Globus pallidus (tissue), 1 donor: ENCODE measurements at regions not wholly inside any gene's neighbourhood (a gene's known extent, or its start where the extent isn't known, plus 50 kb on each side); places are given as distances from the start of the nearest gene placed in this dataset.
"Not testable (repeated sequence)": the region's sequence is repeated elsewhere in the genome, so short reads cannot be mapped to it uniquely, and the experiment has no call there.

ENCODE experiments used
- DNase-seq: peaks from one replicate; pipeline ENCODE4 v3.0.0-alpha.2; 2015; ENCODE audit warnings: low spot score

- no peak for DNase-seq
Observed at GRCh38 chr4:63233671-63234070, 1175.6 kb downstream of the TECRL start.

- no peak for DNase-seq
Observed at GRCh38 chr4:63232058-63232457, 1177.2 kb downstream of the TECRL start.

- no peak for DNase-seq
Observed at GRCh38 chr4:63226229-63226628, 1183.0 kb downstream of the TECRL start.

- no peak for DNase-seq
Observed at GRCh38 chr4:63222466-63222865, 1186.8 kb downstream of the TECRL start.

GRCh38 chr4:63221477-63221876 lies 1187.8 kb downstream of the TECRL start:
- DNase-seq: no peak

- no peak for DNase-seq
Observed at GRCh38 chr4:63218856-63219255, 1190.4 kb downstream of the TECRL start.

- no peak for DNase-seq
Observed at GRCh38 chr4:63214076-63214475, 1195.2 kb downstream of the TECRL start.

- DNase-seq: no peak
Observed at GRCh38 chr4:63211776-63212479, 1197.3 kb downstream of the TECRL start.

- no peak for DNase-seq
Observed at GRCh38 chr4:63211375-63211774, 1197.9 kb downstream of the TECRL start.

- DNase-seq: not testable (repeated sequence)
Observed at GRCh38 chr4:63193029-63193428, 1216.2 kb downstream of the TECRL start.

- no peak for DNase-seq
Observed at GRCh38 chr4:63171341-63171740, 1237.9 kb downstream of the TECRL start.

GRCh38 chr4:63170923-63171322 lies 1238.3 kb downstream of the TECRL start:
- no peak for DNase-seq

GRCh38 chr4:63169836-63170235 lies 1239.4 kb downstream of the TECRL start:
- no peak for DNase-seq

GRCh38 chr4:63155561-63155960 lies 1253.7 kb downstream of the TECRL start:
- no peak for DNase-seq

- no peak for DNase-seq
Observed at GRCh38 chr4:63123441-63123840, 1285.8 kb downstream of the TECRL start.

- DNase-seq: no peak
Observed at GRCh38 chr4:63122955-63123354, 1286.3 kb downstream of the TECRL start.

GRCh38 chr4:63106600-63106999 lies 1302.7 kb downstream of the TECRL start:
- DNase-seq: no peak

- DNase-seq: no peak
Observed at GRCh38 chr4:63105839-63106238, 1303.4 kb downstream of the TECRL start.

GRCh38 chr4:63090641-63091040 lies 1318.6 kb downstream of the TECRL start:
- DNase-seq: no peak

- DNase-seq: no peak
Observed at GRCh38 chr4:63085091-63085490, 1324.2 kb downstream of the TECRL start.

GRCh38 chr4:63080934-63081333 lies 1328.3 kb downstream of the TECRL start:
- DNase-seq: no peak

GRCh38 chr4:63063760-63064159 lies 1345.5 kb downstream of the TECRL start:
- DNase-seq: no peak

- not testable (repeated sequence) for DNase-seq
Observed at GRCh38 chr4:63062891-63063290, 1346.4 kb downstream of the TECRL start.

GRCh38 chr4:63049726-63050125 lies 1359.5 kb downstream of the TECRL start:
- DNase-seq: no peak
